ENCODE measurements at regions not wholly inside any gene's neighbourhood (a gene's known extent, or its start where the extent isn't known, plus 50 kb on each side); places are given as distances from the start of the nearest gene placed in this dataset.

GRCh38 chr18:39513186-39513585 lies 1947.6 kb upstream of the CELF4 start:
- H3K9me3 ChIP-seq (ENCODE audit: control extremely low read depth in 1 of 5, control insufficient read depth in 4 of 5, insufficient read depth in 2 of 5, low read depth in 1 of 5, low read length in 4 of 5) = no peaks in the 10 kb centered on the region
- WGBS (ENCODE audit: insufficient coverage) = 59% methylated on average over 2 of the region's 3 CpGs
- no peak for DNase-seq
- ChIA-PET POLR2A (no interaction called here), CTCF (no interaction called here)
- H3K4me3 ChIP-seq (ENCODE audit: control insufficient read depth in 1 of 7, extremely low read depth in 1 of 7, insufficient read depth in 4 of 7, low read depth in 2 of 7, low read length in 6 of 7) = no peak overlapping the region
- H3K36me3 ChIP-seq (ENCODE audit: control insufficient read depth in 4 of 4, insufficient read depth in 4 of 4, low read length in 3 of 4) = no peaks in the 10 kb centered on the region
- H3K27me3 ChIP-seq (replicated peaks in 2 of 5; ENCODE audit: control insufficient read depth in 4 of 5, insufficient read depth in 5 of 5, low read length in 4 of 5) = no peaks in the 10 kb centered on the region
- H3K27ac ChIP-seq (ENCODE audit: insufficient read depth in 1 of 2, low read depth in 1 of 2, low read length in 2 of 2, poor library complexity in 1 of 2, severe bottlenecking in 2 of 2) = no peak overlapping the region
- no peaks in the 10 kb centered on the region for H3K4me1 ChIP-seq (ENCODE audit: control extremely low read depth in 1 of 4, control insufficient read depth in 4 of 4, insufficient read depth in 4 of 4, low read length in 3 of 4)

DNA sequence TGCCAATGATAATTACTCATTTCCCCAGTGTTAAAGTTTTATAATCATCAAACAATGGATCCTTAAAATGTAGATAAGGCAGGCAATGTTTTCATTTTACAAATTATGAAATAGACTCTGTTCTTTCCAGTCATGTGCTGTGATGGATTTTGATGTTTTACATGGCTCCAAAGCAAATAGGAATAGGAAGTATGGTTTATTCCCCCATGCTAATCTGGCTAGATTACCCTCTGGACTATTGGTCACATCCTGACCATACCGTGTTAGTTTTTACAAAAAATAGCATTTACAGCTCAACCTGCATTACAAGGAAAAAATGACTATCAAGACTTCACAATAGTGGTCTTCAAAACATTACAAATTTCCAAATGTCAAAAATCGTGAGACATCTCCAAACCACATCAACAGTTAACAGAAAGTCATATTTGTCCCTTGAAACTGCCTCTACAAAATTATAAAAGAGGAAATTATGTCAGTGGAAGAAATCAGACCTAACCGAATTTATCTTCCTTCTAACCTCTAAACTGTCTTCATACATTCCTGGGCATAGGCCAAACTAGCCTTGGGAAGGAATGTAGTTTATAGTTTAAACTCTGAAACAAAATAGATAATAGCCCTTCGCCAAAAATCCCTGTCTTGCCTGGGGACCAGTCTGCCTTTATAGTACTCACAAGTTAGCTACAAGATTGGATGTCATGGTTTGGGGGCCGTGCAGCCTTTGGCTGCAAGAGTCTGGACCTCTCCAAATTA lies 1941.2 kb upstream of the CELF4 start:
- Histone ChIP-seq H3K27ac (ENCODE audit: insufficient read depth in 1 of 2, low read depth in 1 of 2, low read length in 2 of 2, poor library complexity in 1 of 2, severe bottlenecking in 2 of 2) (no peak overlapping the region), H3K36me3 (ENCODE audit: control insufficient read depth in 4 of 4, insufficient read depth in 4 of 4, low read length in 3 of 4) (peaks cover 0 to 4% (median 0%) of the 10 kb centered on the region in 4 experiments), H3K9me3 (ENCODE audit: control extremely low read depth in 1 of 5, control insufficient read depth in 4 of 5, insufficient read depth in 2 of 5, low read depth in 1 of 5, low read length in 4 of 5) (peaks cover 0 to 1% (median 0%) of the 10 kb centered on the region in 5 experiments), H3K27me3 (replicated peaks in 2 of 5; ENCODE audit: control insufficient read depth in 4 of 5, insufficient read depth in 5 of 5, low read length in 4 of 5) (no peaks in the 10 kb centered on the region), H3K4me1 (ENCODE audit: control extremely low read depth in 1 of 4, control insufficient read depth in 4 of 4, insufficient read depth in 4 of 4, low read length in 3 of 4) (no peaks in the 10 kb centered on the region), H3K4me3 (ENCODE audit: control insufficient read depth in 1 of 7, extremely low read depth in 1 of 7, insufficient read depth in 4 of 7, low read depth in 2 of 7, low read length in 6 of 7) (no peak overlapping the region)
- WGBS (ENCODE audit: insufficient coverage) = 100% methylated on average over 3 of the region's 5 CpGs
- POLR2A ChIA-PET = no interaction called here
- CTCF ChIA-PET = no interaction called here
- no peak for DNase-seq

- CTCF ChIA-PET = no interaction called here
Measured at GRCh38 chr18:39500306-39500705, 1934.7 kb upstream of the CELF4 start.

GRCh38 chr18:39497821-39498220 lies 1932.2 kb upstream of the CELF4 start:
- no peak overlapping the region for H3K27ac ChIP-seq (ENCODE audit: insufficient read depth in 1 of 2, low read depth in 1 of 2, low read length in 2 of 2, poor library complexity in 1 of 2, severe bottlenecking in 2 of 2)
- H3K27me3 ChIP-seq (replicated peaks in 2 of 5; ENCODE audit: control insufficient read depth in 4 of 5, insufficient read depth in 5 of 5, low read length in 4 of 5) = no peaks in the 10 kb centered on the region
- no peak for DNase-seq
- peaks cover 0 to 4% (median 0%) of the 10 kb centered on the region in 5 experiments for H3K9me3 ChIP-seq (ENCODE audit: control extremely low read depth in 1 of 5, control insufficient read depth in 4 of 5, insufficient read depth in 2 of 5, low read depth in 1 of 5, low read length in 4 of 5)
- CTCF ChIA-PET = no interaction called here
- H3K4me3 ChIP-seq (ENCODE audit: control insufficient read depth in 1 of 7, extremely low read depth in 1 of 7, insufficient read depth in 4 of 7, low read depth in 2 of 7, low read length in 6 of 7) = no peak overlapping the region
- H3K36me3 ChIP-seq (ENCODE audit: control insufficient read depth in 4 of 4, insufficient read depth in 4 of 4, low read length in 3 of 4) = no peaks in the 10 kb centered on the region
- POLR2A ChIA-PET = no interaction called here
- no peaks in the 10 kb centered on the region for H3K4me1 ChIP-seq (ENCODE audit: control extremely low read depth in 1 of 4, control insufficient read depth in 4 of 4, insufficient read depth in 4 of 4, low read length in 3 of 4)

More at GRCh38 chr18:39500306-39500705, 1934.7 kb upstream of the CELF4 start:
- no peak for DNase-seq
- H3K36me3 ChIP-seq (ENCODE audit: control insufficient read depth in 4 of 4, insufficient read depth in 4 of 4, low read length in 3 of 4) = no peaks in the 10 kb centered on the region
- no peak overlapping the region for H3K27ac ChIP-seq (ENCODE audit: insufficient read depth in 1 of 2, low read depth in 1 of 2, low read length in 2 of 2, poor library complexity in 1 of 2, severe bottlenecking in 2 of 2)
- H3K9me3 ChIP-seq (ENCODE audit: control extremely low read depth in 1 of 5, control insufficient read depth in 4 of 5, insufficient read depth in 2 of 5, low read depth in 1 of 5, low read length in 4 of 5) = peaks cover 0 to 4% (median 0%) of the 10 kb centered on the region in 5 experiments
- no peak overlapping the region for H3K4me3 ChIP-seq (ENCODE audit: control insufficient read depth in 1 of 7, extremely low read depth in 1 of 7, insufficient read depth in 4 of 7, low read depth in 2 of 7, low read length in 6 of 7)
- H3K27me3 ChIP-seq (replicated peaks in 2 of 5; ENCODE audit: control insufficient read depth in 4 of 5, insufficient read depth in 5 of 5, low read length in 4 of 5) = no peaks in the 10 kb centered on the region
- POLR2A ChIA-PET = interaction anchor here (0.6 kb wide), 1 partner anchor 393 kb away, joined by 3 read pairs; no protein-coding TSS in a partner anchor
- no peaks in the 10 kb centered on the region for H3K4me1 ChIP-seq (ENCODE audit: control extremely low read depth in 1 of 4, control insufficient read depth in 4 of 4, insufficient read depth in 4 of 4, low read length in 3 of 4)
- 100% methylated on average over 1 of the region's 3 CpGs for WGBS (ENCODE audit: insufficient coverage)

- Histone ChIP-seq H3K4me3 (ENCODE audit: control insufficient read depth in 1 of 7, extremely low read depth in 1 of 7, insufficient read depth in 4 of 7, low read depth in 2 of 7, low read length in 6 of 7) (no peak overlapping the region), H3K27me3 (replicated peaks in 2 of 5; ENCODE audit: control insufficient read depth in 4 of 5, insufficient read depth in 5 of 5, low read length in 4 of 5) (no peaks in the 10 kb centered on the region), H3K9me3 (ENCODE audit: control extremely low read depth in 1 of 5, control insufficient read depth in 4 of 5, insufficient read depth in 2 of 5, low read depth in 1 of 5, low read length in 4 of 5) (peaks cover 0 to 4% (median 0%) of the 10 kb centered on the region in 5 experiments), H3K27ac (ENCODE audit: insufficient read depth in 1 of 2, low read depth in 1 of 2, low read length in 2 of 2, poor library complexity in 1 of 2, severe bottlenecking in 2 of 2) (no peak overlapping the region), H3K4me1 (ENCODE audit: control extremely low read depth in 1 of 4, control insufficient read depth in 4 of 4, insufficient read depth in 4 of 4, low read length in 3 of 4) (no peaks in the 10 kb centered on the region), H3K36me3 (ENCODE audit: control insufficient read depth in 4 of 4, insufficient read depth in 4 of 4, low read length in 3 of 4) (no peaks in the 10 kb centered on the region)
- ChIA-PET CTCF (no interaction called here), POLR2A (no interaction called here)
- no peak for DNase-seq
- 100% methylated on average over 2 of the region's 4 CpGs for WGBS (ENCODE audit: insufficient coverage)
Measured at GRCh38 chr18:39496986-39497385, 1931.4 kb upstream of the CELF4 start.

GRCh38 chr18:39494211-39494896 lies 1928.8 kb upstream of the CELF4 start:
- POLR2A ChIA-PET = no interaction called here
- DNase-seq = no peak
- CTCF ChIA-PET = interaction anchor here (0.7 to 1.0 kb wide), 2 partner anchors 95 to 663 kb away, joined by 3 read pairs; no protein-coding TSS in a partner anchor
- WGBS (ENCODE audit: insufficient coverage) = 100% methylated on average over 1 of the region's 3 CpGs
- Histone ChIP-seq H3K4me1 (ENCODE audit: control extremely low read depth in 1 of 4, control insufficient read depth in 4 of 4, insufficient read depth in 4 of 4, low read length in 3 of 4) (no peaks in the 10 kb centered on the region), H3K27me3 (replicated peaks in 2 of 5; ENCODE audit: control insufficient read depth in 4 of 5, insufficient read depth in 5 of 5, low read length in 4 of 5) (no peaks in the 10 kb centered on the region), H3K27ac (ENCODE audit: insufficient read depth in 1 of 2, low read depth in 1 of 2, low read length in 2 of 2, poor library complexity in 1 of 2, severe bottlenecking in 2 of 2) (no peak overlapping the region), H3K36me3 (ENCODE audit: control insufficient read depth in 4 of 4, insufficient read depth in 4 of 4, low read length in 3 of 4) (no peaks in the 10 kb centered on the region), H3K4me3 (ENCODE audit: control insufficient read depth in 1 of 7, extremely low read depth in 1 of 7, insufficient read depth in 4 of 7, low read depth in 2 of 7, low read length in 6 of 7) (no peak overlapping the region), H3K9me3 (ENCODE audit: control extremely low read depth in 1 of 5, control insufficient read depth in 4 of 5, insufficient read depth in 2 of 5, low read depth in 1 of 5, low read length in 4 of 5) (peaks cover 0 to 4% (median 0%) of the 10 kb centered on the region in 5 experiments)

GRCh38 chr18:39491408-39491807 lies 1925.8 kb upstream of the CELF4 start:
- H3K36me3 ChIP-seq (ENCODE audit: control insufficient read depth in 4 of 4, insufficient read depth in 4 of 4, low read length in 3 of 4) = no peaks in the 10 kb centered on the region
- H3K4me1 ChIP-seq (ENCODE audit: control extremely low read depth in 1 of 4, control insufficient read depth in 4 of 4, insufficient read depth in 4 of 4, low read length in 3 of 4) = no peaks in the 10 kb centered on the region
- DNase-seq = no peak
- POLR2A ChIA-PET = no interaction called here
- no CpG with 5 or more reads among the region's 2 CpGs for WGBS (ENCODE audit: insufficient coverage)
- no peaks in the 10 kb centered on the region for H3K9me3 ChIP-seq (ENCODE audit: control extremely low read depth in 1 of 5, control insufficient read depth in 4 of 5, insufficient read depth in 2 of 5, low read depth in 1 of 5, low read length in 4 of 5)
- CTCF ChIA-PET = no interaction called here
- no peak overlapping the region for H3K4me3 ChIP-seq (ENCODE audit: control insufficient read depth in 1 of 7, extremely low read depth in 1 of 7, insufficient read depth in 4 of 7, low read depth in 2 of 7, low read length in 6 of 7)
- H3K27ac ChIP-seq (ENCODE audit: insufficient read depth in 1 of 2, low read depth in 1 of 2, low read length in 2 of 2, poor library complexity in 1 of 2, severe bottlenecking in 2 of 2) = no peak overlapping the region
- no peaks in the 10 kb centered on the region for H3K27me3 ChIP-seq (replicated peaks in 2 of 5; ENCODE audit: control insufficient read depth in 4 of 5, insufficient read depth in 5 of 5, low read length in 4 of 5)
